Forelimb muscle (tissue), 1 donor: ENCODE measurements at regions not wholly inside any gene's neighbourhood (a gene's known extent, or its start where the extent isn't known, plus 50 kb on each side); places are given as distances from the start of the nearest gene placed in this dataset.

Experiments
- DNase-seq: peaks from one replicate; pipeline ENCODE4 v3.0.0-alpha.2; 2013; ENCODE audit warnings: low read depth

DNA sequence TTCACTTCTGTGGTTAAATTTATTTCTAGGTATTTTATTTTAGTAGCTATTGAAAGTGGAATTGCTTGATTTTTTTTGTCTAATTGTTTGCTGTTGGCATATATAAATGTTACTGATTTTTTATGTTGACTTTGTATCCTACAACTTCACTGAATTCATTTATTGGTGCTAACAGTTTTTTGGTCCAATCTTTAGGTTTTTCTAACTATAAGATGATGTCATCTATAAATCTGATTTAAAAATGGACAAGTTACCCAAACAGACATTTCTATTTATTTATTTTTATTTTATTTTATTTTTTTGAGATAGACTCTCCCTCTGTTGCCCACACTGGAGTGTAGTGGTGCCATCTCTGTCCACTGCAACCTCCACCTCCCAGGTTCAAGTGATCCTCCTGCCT is 162.3 kb downstream of the COX7C start:
- DNase-seq, result no peak

DNA sequence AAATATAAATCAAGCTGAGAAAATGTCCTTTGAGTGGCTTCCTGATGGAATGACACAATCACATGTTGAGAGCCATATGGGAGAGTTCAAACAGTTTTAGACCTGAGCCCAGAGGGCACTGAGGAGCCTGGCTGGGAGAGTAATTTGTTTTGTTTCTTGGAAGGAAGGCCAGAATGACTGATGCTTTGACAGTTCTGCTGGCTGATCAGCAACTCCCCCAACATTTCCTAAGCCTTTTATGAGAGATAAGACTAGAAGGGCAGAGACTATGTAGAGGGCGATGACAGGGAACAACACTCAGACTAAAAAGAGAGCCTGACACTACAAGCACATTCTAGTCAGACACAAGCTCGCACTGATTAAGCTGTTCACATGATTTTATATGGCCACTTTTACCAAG is 169.2 kb downstream of the COX7C start:
- DNase-seq, result no peak

DNA sequence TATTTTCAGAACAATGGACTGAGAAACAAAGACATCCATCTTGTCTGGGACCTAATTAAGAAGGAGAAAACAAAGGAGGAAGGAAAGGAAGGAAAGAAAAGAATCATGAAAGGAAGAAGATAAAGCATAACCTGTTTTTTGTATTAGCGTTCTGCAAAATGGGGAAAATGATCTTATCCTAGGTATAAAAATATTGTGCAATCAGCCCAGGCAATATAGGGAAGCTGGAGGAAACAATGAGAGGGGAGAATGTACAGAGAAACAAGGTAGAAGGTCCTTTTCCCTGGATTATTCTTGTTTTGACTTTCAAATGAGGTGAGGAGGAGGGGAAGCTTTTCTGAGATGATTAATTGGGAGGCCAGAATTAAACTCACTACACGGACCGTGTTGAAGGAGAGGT is 177.9 kb downstream of the COX7C start:
- no peak for DNase-seq

DNA sequence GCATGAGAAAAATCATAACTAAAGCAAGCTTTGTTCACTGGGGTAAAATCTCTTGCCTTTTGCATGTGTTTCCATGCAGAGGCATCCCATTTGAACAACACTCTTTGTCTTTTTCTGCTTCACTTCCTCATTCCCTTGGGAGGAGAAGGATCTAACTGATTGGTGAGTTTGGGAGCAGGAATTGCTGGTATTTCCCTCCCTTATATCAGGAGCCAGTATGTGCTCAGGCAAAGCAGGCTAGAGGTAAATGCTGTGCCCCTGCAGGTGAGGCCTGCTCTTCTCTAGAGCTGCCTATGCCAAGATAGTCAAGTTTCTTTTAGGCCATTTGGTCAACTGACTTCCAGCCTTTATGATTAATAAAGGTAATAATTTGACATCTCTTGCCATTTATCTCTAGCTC is 179.9 kb downstream of the COX7C start:
- no peak for DNase-seq

DNA sequence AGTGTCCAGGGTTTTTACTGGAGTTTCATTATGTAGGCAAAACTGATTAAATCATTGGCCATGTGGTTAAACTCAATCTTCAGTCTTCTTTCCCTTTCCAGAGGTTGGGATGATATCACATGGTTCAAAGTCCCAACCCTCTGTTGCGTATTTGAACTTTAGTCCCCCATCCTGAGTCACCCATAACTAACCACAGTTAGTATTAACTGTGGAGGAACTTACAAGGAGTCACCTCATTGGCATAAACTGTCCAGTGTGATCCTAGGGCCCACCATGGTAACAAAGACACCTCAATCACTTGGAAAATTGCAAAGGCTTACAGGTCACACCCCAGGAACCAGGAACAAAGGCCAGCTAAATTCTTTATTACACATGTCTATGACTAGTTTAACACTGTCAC is 188.5 kb downstream of the COX7C start:
- no peak for DNase-seq

DNA sequence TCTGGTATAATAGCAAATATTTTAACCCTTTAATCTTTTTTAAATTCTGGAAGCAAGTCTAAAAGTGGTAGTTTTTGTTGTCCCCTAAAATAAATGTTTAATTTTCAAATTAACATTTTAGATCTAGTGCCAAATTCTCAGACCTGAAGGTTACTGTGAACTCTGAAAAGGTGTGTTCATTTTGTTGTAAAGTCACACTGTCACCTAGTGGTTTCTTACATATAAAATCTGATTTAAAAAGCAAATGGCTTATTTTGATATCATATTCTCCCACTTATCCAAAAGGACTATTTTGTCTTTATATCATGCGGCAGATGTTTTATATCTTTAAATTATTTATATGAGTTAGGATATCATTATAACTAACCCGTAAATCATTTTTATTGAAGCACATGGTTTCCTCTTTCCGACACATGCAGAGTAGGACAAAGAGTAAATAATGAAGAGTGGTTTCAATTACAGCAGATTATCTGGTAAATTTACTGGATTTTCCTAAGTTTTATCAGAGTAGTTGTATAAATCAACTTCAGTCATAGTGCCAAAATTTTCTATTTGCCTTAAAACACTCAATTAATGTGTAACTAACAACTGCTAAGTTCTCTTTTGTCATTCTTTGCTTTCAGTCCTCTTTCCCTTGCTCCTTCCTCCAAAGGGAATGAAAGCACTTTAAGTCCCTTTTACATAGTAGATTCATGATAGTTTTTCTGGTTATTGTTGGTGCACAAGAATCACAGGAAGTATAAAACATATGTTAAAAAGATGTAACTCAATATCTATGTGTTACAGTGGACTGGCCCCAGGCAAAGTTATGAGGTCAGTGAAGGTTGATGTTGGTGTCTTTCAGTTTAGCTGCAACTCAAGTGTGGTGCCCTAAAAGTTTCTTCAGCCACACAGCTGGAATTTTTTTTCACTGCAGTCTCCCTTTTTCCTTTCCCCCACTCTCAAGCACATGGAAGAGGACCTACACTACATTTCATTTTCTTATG is 189.6 kb downstream of the COX7C start:
- no peak for DNase-seq

DNA sequence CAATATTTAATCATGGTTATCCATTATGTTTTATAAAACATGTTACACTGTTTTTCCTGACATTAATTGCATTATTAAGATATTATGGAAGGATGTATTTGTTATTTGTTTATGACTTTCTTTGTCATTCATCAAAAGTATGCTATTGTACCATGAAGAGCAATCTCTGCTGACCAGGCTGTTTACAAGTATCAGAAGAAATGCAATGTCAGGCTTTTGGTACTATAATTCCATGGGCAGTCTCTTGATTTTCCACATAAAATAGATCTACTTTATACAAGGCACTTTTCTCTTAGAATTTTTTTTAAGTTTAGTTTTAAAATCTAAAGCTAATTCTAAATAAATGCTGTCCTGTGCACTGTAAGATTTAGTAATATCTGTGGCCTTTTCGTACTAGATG is 196.6 kb downstream of the COX7C start:
- DNase-seq, result no peak

DNA sequence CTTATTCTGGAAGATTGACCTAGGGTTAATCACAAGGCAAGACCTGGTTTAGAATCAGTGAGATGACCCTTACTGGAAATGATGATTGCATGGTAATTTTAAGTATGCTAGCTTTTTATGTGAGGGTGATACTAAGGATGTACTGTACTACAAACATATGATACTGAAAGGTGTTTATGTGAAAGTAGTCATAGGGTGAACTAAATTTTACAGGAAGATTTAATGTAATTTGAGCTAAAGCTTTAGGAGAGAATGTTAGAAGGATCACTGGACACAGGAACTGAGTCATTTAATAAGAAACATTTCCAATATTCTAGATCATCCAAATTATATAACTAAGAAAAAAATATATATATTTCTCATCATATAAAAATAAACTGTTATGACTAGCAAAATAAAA is 197.2 kb downstream of the COX7C start:
- no peak for DNase-seq

DNA sequence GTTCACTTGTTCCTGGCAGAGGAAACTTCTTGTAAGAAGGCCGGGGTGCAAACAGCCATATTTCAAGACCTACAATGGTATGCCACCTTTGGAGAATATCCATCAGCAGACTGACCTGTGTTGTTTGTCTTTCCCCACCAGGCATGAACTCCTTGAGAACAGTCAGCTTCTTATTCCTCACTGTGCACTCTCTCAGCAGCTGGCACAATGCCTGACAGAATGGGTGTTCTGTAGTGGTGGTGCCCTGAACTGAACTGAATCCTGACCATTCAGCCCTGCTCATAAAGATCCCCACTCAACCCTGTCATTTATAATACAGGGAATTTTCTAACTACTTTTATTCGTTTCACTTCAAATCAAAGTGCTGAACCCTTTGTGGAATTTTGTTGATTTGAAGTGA is 206.9 kb downstream of the COX7C start:
- DNase-seq, result no peak

DNA sequence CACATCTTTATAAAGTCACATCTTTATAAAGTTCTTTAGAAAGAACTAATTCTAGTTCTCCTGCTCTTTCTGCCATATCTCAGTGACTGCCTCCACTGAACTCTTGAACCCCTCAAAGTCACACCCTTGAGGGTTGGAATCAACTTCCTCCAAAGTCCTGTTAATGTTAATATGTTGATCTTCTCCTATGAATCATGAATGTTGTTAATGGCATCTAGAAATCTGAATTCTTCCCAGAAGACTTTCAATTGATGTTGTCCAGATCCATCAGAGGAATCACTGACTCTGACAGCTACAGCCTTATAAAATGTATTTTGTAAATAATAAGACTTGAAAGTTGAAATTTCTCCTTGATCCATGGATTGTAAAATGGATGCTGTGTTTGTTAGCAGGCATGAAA is 213.4 kb downstream of the COX7C start:
- no peak for DNase-seq

DNA sequence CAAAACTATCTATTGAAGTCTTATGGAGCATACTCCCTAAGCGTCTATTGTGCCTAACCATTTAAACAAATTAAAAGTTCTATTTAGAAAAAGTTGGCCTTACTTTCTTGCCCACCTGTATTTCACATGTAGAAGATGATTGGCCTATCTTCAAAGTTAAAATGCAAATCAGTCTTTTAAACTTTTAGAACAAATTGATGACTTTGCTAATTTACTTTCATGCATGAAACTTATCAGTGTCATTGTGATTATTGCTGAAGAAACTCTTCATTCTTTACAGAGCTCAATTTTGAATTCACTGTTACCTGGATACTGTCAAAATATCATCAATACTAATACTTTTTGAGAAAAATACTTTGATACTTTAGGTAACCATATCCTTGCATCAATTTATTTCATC is 216.1 kb downstream of the COX7C start:
- DNase-seq, result no peak

DNA sequence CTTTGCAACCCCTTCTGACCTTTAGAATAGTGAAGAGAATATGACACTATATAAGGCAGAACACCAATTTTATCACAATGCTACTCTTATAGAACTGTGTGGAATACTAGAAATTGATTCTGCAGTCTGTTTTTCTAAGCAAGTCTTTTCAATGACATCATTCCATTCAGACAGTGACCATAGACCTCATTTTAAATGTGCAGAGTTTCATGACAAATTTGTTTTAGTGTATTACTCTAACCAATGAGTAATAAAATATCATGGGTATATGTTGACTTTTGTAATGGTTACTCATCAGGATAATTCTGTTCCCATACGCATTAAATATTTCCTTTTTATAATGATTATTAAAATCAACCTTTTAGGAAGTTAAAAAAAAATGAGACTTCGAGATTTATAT is 219.9 kb downstream of the COX7C start:
- no peak for DNase-seq

DNA sequence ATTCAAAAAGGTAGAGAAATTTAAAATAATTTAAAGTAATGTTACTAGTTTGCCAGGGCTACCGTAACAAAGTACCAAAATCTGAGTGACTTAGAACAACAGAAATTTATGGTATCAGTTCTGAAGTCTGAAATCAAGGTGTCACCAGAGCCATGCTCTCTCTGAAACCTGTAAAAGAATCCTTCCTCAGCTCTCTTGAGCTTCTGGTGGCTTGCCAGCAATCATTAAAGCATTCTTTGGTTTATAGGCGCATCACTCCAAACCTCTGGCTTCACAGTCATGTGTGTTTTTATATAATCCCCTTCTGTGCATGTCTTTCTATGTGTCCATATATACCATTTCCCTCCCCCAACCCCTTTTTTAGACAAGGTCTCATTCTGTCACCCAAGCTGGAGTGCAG is 220.3 kb downstream of the COX7C start:
- no peak for DNase-seq

DNA sequence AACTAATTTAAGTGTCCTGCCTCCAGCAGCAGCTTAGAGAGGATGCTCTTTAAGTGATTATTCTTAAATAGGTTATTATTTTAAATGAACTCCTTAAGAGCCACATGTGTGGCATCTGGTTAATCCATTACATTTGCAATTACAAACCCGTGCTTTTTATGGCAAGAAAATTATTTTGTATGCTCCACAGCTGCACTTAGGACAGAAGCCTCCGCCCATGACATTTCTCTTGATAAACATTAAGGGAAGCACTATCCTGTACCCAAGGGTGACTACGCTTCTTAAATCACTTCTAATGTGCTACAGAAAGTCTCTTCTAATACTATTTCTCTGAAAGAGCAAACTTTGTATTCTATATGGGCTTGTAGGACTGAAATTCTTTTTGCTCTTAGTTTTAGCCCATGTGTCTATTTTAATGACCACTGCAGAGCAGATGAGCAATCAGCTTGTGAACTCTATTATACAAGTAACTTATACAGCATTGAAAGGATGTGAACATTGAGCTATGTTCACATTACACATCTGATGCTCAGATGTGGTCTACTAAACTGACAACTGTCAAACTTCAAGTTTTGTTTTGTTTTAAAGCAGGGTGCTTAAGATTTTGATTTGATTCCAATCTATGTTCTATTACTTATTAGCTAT is 223.4 kb downstream of the COX7C start:
- DNase-seq, result no peak

DNA sequence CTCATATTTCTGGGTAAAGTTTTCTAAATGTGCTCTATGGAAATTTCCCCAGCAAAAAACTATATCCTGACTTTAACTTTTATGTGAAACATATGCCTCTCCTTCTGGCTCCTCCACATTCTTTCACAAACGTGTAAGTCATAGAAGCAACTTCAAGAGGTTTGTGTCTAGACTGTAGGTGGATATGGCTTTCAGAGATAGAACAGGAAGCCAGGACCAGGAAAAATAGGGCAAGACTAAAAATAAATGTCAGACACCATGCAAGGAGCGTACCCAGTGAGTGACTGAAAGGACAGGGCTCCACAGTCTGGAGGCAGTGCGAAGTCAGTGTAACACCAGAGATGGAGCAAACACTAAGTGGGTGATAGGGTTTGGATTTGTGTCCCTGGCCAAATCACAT is 240.7 kb downstream of the COX7C start:
- DNase-seq, result no peak

DNA sequence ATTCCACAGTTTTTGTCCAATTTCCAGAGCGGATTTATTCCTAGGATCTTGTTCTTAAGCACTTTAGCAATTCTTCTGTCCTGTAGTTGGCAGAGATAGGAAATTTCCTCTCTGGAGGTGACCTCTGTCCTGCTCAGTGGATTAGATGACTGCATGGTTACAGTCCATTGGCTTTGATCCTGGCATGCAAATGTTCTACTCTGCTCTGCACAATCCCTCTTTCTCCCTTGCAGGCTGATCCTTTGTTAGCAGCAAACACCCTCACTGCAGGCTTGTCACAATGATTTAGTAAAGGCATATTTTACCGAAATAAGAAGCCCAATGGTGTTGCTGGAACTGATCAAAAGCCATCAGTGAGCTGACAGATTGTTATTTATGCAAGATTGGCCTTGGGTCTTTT is 243.8 kb downstream of the COX7C start:
- DNase-seq, result no peak

DNA sequence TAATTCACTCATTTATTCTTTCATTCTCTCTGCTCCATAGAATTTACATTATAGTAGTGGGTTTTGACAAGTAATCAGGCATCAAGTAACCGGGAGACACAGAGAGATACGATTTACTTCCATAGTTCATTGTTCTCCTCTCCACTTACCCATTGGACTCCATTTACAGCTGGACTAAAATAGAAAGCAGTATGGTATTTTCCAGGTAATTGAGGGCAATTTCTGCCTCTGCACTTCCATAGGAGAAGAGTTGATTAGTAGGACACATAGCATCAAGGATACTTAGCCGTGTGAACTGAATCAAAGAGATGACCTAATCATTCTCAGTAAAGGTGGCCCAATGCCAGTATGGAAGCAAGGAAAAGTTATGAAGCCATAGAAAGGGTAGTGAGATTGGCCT is 244.4 kb downstream of the COX7C start:
- DNase-seq, result no peak

DNA sequence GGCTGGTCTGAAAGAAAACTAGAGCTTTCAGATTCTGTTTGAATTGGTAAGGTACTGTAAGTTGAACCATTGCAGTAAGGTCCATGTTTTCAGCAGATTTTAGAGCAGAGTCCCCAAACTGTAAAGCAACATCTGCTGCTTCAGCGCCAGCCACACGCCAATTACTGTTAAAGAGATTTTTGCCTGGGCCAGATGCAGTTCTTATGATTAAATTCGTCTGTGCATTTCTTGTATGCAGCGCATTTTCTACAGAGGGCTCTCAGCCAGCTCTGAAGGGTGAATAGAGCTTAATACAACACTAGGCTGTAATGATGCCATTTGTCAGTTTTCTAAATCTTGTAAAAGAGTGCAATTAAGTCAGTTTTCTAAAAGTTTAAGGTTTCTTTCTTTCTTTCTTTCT is 246.3 kb downstream of the COX7C start:
- DNase-seq, result no peak

DNA sequence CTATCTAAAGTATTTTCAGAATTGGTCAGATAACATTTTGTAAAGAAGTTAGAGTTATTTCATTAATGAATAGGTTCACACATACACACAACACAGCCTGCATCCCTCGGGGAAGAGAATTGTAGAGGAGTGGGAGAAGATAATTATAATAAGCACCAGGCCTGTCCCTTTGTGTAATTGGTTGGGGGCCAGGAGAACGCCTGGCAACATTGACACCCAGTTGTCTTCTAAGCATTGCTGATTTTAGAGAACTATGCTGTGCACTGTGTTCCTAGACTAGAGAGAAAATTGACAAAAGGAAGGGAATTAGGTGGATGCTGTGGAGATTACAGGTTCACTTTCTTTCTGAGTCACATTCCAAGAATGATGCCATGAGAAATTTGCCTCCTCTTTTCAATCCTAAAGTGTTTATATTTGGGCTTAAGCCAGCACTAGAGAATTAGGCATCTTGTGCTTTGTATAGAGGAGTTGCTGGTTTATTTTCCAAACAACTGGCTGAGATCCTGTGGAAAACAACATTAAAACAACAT is 247.6 kb downstream of the COX7C start:
- no peak for DNase-seq

DNA sequence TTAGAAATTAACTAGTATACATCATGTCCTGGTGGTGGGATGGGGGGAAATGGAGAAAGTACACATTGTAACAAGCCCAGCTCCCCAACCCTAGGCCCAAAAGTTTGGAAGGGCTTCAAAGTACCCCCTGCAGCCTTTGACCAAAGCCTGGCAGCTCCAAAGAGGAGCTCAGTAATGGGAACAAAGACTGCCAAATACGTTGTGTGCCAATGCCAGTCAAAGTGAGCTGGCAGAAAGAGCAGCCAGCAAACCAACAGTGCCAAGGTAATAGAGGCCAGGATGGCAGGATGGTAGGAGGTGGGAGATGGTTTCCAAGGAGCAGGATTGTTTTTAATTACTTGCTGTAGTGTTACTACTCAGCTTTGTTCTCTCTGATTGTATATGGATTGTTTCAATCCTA is 248.3 kb downstream of the COX7C start:
- no peak for DNase-seq

DNA sequence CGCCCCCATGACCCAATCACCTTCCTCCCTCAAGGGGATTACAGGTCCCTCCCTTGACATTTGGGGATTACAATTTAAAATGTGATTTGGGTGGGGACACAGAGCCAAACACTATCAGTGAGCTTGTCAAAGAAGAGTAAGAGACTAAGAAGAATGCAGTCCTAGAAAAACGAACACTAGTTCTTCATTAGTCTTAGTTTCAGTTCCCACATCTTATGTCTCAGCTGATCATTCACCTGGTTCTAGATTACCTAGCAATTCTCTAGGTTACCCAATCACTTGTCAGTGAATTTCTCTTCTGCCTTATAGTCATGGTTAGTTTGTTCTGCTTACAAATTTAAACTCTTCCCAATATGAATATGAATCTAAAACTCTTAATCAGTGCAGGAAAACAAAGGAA is 251.5 kb downstream of the COX7C start:
- DNase-seq, result no peak

DNA sequence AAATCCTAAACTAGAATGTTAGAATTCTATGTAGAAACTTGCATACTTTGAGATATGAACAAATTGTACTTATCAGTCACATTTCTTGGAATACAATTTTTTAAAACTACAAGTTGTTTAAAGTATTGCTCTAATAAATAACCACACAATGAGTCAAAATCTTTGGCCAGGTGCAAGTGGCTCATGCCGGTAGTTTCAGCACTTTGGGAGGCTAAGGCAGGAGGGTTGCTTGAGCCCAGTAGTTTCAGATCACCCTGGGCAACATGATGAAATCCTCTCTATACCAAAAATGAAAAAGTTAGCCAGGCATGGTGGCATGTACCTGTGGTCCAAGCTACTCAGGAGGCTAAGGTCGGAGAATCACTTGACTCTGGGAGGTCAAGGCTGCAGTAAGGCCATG is 257.8 kb downstream of the COX7C start:
- DNase-seq, result no peak

DNA sequence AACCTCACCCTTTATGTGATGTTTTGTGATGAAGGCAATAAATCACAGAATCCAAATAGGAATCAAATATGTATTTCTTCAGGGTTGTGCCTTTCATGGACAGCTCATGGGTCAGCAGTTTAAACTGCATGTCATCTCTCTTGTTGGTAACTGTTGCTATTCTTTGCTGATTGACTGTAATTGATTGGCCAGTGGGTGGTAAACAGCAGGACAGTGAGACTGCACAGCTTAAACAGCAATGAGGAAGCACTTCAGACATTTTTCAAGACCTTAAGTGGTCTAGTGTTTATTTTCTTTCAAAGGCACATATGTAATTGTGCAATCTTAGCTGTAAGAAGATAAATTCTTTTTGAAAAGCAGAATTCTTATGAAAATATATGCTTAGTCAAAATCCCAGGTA is 260.5 kb downstream of the COX7C start:
- no peak for DNase-seq
